ENCODE measurements at regions not wholly inside any gene's neighbourhood (a gene's known extent, or its start where the extent isn't known, plus 50 kb on each side); places are given as distances from the start of the nearest gene placed in this dataset.
"Not testable (repeated sequence)": the region's sequence is repeated elsewhere in the genome, so short reads cannot be mapped to it uniquely, and the experiment has no call there.

DNA sequence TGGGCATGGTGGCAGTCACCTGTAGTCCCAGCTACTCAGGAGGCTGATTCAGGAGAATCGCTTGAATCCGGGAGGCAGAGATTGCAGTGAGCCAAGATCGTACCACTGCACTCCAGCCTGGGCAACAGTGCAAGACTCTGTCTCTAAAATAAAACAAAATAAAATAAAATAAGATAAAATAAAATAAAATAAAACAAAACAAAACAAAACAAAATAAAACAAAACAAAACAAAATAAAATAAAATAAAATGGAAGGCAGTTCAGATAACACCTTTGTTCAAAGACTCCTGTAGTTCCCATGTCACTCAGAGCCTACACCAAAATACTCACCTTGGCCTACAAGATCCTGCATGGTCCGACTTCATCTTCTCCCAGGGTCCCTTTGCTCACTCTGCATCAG lies 61.3 kb downstream of the SYF2 start:
- DNase-seq (ENCODE audit: low read depth); in situ Hi-C loops (cut with HindIII; ENCODE audit: low sequenced_read_pairs); H3K4me3 ChIP-seq (ENCODE audit: low read depth, low read length): not testable (repeated sequence)

DNA sequence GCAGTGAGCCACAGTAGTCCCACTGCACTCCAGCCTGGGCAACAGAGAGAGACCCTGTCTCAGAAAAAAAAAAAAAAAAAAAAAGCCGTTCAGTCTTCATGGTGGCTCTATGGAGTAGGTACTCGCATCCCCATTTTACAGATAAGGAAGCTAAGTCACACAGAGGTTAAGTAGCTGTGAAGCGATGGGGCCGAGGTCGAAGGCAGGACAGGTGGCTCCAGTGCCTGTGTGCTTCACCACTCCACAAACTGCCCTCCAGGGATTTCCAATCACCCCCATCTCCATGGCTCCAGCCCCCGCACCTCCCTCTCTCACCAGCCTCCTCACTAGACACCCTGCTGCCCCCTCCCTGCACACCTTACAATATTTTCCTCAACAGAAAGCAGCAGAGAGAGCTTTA lies 61.9 kb downstream of the SYF2 start:
- TF ChIP-seq, protein P1, sequence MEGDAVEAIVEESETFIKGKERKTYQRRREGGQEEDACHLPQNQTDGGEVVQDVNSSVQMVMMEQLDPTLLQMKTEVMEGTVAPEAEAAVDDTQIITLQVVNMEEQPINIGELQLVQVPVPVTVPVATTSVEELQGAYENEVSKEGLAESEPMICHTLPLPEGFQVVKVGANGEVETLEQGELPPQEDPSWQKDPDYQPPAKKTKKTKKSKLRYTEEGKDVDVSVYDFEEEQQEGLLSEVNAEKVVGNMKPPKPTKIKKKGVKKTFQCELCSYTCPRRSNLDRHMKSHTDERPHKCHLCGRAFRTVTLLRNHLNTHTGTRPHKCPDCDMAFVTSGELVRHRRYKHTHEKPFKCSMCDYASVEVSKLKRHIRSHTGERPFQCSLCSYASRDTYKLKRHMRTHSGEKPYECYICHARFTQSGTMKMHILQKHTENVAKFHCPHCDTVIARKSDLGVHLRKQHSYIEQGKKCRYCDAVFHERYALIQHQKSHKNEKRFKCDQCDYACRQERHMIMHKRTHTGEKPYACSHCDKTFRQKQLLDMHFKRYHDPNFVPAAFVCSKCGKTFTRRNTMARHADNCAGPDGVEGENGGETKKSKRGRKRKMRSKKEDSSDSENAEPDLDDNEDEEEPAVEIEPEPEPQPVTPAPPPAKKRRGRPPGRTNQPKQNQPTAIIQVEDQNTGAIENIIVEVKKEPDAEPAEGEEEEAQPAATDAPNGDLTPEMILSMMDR (IDR thresholded peaks at IDR 0.05; ENCODE audit: low read depth, low read length, missing control alignments) = no peak
- no peak for DNase-seq (ENCODE audit: low read depth)
- no peak overlapping the region for H3K4me3 ChIP-seq (ENCODE audit: low read depth, low read length)
- in situ Hi-C loops (cut with HindIII; ENCODE audit: low sequenced_read_pairs) = no loop called here

DNA sequence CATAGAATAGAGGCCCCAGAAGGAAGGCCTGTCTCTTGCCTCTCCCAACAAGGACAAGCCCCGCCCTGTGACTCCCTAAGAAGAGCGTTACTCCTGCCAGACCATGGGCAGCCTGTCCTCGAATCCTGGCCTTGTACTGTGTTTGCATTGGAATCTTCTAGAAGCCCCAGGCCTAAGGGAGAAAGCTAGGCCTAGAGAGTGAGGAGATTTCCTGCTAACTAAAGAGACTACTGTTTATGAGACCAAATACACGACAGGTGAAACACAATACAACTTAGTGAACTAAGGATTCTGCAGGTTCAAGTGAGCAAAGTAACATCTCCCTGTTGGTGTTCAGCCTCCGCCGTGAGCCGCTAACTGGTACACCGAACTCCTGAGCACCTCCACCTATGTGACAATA lies 62.7 kb downstream of the SYF2 start:
- H3K4me3 ChIP-seq (ENCODE audit: low read depth, low read length) = no peak overlapping the region
- in situ Hi-C loops (cut with HindIII; ENCODE audit: low sequenced_read_pairs) = no loop called here
- DNase-seq (ENCODE audit: low read depth) = no peak
- TF ChIP-seq, protein P1 (IDR thresholded peaks at IDR 0.05; ENCODE audit: low read depth, low read length, missing control alignments) = no peak

DNA sequence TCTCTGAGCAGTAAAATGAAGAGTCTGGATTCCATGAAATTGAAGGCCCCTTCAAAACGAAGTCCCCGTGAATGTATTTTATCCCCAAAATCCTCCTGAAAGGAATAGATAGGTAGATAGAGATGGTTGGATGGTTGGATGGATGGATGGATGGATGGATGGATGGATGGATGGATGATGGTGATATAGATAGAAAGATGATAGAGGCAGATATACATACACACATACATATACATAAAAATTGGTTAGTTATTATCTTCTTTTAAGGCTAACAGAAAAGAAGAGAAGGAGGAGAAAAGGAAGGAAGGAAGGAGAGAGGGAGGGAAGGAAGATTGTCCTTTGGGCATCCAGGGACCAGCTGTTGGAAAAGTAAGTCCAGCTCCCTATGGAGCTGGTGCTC lies 63.1 kb downstream of the SYF2 start:
- TF ChIP-seq, protein P1 (IDR thresholded peaks at IDR 0.05; ENCODE audit: low read depth, low read length, missing control alignments) = no peak
- no peak for DNase-seq (ENCODE audit: low read depth)
- in situ Hi-C loops (cut with HindIII; ENCODE audit: low sequenced_read_pairs) = no loop called here
- no peak overlapping the region for H3K4me3 ChIP-seq (ENCODE audit: low read depth, low read length)

DNA sequence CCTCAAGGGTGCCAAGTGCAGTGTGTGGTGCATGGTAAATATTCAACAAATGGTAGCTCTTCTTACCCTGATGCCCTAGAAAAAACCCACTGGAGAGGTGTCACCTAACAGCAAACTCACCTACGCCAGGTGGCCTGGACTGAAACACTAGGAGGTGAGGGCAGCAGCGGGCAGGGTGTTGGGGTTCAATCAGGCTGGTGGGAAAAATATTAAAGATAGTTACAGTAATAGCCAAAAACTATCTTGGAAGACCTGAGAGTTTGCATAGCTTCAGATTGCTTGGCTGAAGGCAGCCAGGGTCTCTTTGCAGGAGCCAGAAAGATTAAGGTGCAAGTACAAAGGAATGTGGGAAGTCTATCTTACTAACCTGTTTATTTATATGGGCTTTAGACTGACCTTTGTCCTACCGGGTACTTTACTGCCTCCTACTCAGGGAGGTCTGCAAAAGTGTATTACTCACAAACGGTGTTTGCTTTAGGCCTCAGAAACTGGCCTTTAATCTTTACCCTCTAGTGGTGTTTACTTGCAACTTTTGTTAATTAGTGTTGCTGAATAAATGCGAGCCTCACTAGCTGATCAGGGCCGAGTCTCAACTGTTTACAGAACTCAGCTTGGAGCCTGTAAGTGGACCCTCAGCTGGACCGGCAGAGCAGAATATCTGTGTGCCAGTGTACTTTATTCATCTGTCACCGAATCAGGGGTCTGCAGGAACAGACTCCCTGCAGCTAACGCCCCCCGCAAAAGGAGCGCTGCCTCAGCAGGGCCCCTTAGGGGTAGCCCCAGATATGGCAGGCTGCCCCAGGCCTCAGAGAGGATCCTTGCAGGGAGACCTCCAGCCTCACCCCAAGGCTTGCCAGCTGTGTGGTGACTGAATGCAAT lies 63.9 kb downstream of the SYF2 start:
- in situ Hi-C loops (cut with HindIII; ENCODE audit: low sequenced_read_pairs) = no loop called here
- TF ChIP-seq, protein P1 (IDR thresholded peaks at IDR 0.05; ENCODE audit: low read depth, low read length, missing control alignments) = no peak
- no peak overlapping the region for H3K4me3 ChIP-seq (ENCODE audit: low read depth, low read length)

DNA sequence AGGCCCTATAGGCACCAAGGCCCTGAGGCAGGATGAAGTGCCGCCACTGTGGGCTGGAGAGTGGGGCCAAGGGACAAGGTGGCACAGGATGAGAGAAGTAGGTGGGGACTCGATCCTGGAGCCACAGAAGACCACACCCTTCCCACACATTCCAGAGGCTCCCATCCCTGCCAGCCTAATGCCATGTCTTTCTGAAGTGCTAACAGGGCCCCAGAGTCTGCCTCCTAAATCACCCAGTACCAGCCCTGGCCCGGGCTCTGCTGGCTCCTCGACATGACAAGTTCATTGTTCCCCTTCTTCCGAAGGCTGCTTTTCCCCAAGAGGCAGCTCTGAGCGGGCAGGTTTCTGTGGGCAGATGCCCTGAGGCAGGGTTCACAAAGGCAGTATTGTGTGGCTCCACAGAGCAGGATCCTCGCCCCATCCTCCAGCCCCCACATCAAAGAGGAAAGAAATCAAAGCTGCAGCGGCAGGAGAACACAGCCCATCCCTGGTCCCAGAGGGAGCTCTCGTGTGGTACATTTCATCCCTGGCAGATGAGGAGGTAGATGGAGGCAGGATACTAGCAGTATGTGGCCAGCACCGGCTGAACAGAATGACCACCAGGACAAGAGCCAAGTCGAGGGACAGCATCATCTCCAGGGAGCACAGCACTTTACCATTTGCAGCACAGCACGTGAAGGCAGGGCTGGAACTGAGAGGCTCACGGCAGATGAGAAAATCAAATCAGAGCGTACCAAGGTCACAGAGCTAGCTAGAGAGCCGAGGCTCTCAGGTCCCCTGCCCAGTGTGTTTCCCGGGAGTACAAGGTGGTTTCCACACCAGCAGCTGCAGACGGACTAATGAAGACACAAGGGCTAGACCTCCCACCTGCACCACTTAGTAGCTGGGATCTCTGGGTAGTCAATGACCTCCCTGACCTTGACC lies 64.8 kb downstream of the SYF2 start:
- TF ChIP-seq, protein P1 (IDR thresholded peaks at IDR 0.05; ENCODE audit: low read depth, low read length, missing control alignments) = no peak
- in situ Hi-C loops (cut with HindIII; ENCODE audit: low sequenced_read_pairs) = no loop called here
- DNase-seq (ENCODE audit: low read depth) = no peak
- no peak overlapping the region for H3K4me3 ChIP-seq (ENCODE audit: low read depth, low read length)

More for the DNA sequence above, 63.9 kb downstream of the SYF2 start:
- DNase-seq (ENCODE audit: low read depth) = no peak
